DMS153 treated with DMSO at 0.1 percent for 48 hours (cell line): ENCODE measurements at regions not wholly inside any gene's neighbourhood (a gene's known extent, or its start where the extent isn't known, plus 50 kb on each side); places are given as distances from the start of the nearest gene placed in this dataset.

ENCODE experiments used
- DNase-seq: peaks from one replicate; lab custom pipeline; 2025; ENCODE audit not compliant: unreplicated experiment; lab: John Stamatoyannopoulos, UW

DNA sequence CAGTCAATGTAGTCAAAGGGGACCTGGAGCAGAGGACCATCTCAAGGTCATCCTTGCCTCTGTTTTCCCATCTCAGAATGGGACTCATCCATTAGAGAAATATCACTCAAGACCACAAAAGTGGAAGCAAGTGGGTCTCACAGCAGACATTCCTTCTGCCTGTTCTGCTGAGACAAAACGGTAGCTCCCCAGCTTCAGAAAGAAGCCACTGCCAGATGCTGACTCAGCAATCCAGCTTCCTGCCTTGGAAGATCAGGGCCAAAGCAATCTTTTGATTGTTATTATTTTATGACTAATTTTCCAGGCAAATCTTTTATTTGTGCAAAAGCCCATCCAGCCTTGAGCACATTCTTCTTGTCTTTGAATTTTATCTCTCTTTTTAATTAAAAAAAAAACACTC, 86.8 kb downstream of the CCT6B start:
- DNase-seq = no peak

DNA sequence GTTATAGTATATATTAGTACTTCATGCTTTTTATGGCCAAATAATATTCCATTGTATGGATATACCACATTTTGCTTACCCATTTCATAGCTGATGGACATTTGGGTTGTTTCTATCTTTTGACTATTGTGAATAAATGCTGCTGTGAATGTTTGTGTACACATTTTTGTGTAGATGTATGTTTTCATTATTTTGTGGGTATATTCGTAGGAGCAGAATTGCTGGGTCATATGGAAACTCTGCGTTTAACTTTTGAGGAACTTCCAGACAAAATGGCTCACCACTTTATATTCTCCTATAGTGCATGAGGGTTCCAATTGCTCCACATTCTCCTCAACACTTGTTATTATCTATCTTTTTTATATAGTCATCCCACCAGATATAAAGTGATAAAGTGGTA, 88.6 kb downstream of the CCT6B start:
- no peak for DNase-seq

DNA sequence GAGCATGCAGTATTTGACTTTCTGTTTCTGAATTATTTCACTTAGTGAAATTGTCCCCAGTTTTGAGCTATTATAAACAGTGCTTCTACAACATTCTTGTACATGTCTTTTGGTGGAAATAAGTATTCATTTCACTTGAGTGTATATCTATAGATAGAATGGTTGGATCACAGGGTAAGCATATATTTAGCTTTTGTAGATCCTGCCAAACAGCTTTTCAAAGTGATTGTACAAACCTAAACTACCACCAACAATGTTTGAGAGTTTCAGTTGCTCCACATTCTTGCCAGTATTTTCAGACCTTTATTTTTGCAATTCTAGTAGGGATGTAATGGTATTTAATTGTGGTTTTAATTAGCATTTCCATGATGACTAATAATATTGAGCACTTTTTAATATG, 91.6 kb downstream of the CCT6B start:
- no peak for DNase-seq

DNA sequence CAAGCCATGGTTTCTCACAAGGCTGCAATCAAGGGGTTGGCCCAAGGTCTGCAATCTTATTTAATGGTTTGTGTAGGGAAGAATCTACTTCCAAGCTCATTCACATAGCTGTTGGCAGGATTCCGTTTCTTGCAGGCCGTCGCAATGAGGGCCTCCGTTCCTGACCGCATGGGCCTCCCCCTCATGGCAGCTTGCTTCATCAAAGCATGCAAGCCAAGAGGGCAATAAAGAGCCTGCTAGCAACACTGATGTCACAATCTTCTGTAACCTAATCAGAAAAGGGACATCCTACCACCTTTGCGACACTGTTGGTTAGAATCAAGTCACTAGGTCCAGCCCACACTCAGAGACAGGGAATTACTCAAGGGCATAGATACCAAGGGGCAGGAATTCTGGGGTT, 95.5 kb downstream of the CCT6B start:
- DNase-seq = no peak

DNA sequence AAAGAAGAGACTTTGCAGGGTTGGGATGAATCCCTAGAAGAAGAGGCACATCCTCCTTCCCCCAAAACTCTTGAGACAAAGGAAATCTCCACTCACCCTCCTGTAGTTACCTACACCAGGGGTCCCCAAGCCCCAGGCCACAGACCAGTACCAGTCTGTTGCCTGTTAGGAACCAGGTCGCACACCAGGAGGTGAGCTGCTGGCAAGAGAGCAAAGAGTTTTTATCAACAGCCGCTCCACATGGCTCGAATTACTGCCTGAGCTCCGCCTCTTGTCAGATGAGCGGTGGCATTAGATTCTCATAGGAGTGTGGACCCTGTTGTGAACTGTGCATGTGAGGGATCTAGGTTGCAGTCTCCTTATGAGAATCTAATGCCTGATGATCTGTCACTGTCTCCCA, 98.9 kb downstream of the CCT6B start:
- no peak for DNase-seq

DNA sequence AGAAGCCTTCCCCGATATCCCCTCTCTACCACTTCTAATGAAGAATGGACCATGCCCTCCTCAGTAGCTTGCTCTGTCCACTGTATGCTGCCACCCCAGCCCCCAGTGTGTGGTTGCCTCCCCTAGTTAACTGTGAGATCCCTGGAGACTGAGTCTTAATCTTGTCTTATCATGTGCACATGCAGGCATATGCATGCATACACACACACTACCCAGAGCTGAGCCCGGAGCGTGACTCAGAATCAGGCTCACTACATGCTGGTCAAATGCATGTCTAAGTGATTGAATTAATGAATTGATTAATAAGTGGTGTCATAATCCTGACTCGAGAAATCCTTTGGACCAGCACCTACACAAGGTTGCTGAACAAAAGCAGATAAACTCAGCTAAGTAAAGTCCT, 99.4 kb downstream of the CCT6B start:
- no peak for DNase-seq

DNA sequence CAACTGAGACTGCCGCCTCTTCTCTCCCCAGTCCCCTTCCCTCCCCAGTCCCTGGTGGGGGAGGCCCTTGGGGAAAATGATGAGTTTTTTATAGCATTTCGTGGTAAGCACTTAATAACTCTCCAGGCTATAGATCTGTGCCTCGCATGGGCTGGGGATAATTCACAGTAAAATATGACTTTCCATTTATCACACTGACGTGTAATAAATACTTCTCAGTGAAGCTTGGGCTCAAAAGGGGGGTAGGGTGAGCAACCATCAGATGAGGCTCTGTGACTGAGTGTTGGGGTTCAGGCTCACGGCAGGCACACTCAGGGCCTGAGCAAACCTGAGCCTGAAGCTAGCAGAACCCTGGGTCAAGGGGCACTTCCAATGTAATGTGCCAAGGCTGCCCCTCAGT, 101.6 kb downstream of the CCT6B start:
- no peak for DNase-seq

DNA sequence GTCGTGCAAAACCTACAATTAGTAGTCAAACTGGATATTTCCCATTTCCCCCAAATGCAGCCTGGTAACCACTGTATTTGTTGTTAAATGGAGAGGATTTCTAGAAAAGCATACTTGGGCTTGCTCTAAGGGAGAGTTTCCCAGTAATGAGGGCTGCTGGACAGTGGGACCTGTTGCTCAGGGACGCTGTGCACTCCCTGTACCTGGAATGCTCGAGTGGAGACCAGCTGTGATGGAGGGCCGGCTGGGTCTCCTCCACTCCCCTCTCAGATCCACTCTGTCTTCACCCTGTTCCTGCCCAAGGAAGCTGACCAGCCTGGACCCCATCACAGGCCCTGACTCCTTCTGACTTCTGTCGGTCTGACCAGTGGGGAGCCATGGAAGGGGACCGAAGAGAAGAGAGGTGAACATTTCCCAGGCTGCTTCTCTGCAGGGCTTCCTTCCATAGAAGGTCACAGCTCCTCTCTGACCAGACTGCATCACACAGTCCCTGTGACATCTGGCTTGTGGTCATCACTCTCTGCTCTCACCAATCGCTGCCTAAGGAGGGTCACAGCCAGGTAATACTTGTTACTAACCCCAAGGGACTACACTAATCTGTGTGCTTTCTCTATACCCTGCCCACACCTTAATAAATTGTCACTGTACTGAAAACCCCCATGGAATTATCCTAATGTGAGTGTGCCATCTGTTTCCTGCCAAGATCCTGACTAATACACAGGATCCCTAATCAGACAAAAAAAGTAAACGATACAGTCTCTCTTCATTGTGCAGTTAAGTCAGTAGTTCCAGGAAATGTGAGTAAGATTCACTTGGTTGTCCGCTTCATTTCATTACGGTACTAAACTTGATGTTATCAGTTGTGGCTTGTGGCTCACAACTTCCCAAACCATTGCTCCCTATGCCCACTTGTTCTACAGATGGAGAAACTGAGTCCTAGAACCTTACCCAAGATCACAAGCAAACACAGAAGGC, 102.4 kb downstream of the CCT6B start:
- no peak for DNase-seq

DNA sequence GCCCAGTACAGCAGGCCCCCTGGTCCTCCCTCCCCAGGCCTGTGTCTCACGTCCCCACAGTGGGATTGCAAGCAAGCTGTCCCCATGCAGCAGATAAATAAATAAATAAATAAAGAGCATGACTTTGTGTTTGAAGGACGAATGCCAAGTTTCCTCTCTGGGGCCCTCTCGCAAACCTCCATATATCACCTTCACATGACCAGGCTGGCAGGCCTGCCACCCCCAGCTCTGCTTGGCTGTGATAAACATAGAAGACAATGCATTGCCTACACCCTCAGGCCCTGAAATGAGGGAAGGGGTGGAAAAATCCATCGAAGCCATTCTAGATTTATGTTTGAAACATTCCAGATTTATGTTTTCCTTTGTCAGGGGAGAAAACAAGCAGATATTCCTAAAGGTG, 107.3 kb downstream of the CCT6B start:
- no peak for DNase-seq

DNA sequence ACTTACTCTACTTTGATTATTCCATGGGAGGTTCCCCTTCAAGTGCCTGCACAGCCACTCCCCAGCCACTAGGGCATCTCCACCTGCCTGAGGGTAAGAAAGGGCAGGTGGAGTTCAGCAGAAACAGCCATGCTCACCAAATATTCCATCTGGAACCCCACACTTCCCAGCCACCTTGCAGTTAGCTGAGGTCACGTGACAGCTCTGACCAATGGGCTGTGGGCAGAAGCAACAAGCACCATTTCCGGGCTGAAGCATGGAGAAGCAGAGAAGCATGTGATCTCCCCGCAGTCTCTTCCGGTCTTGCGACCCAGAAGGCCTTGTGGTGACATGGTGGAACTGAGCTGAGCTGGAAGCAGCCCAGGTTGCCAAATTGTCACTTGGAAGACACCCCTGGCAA, 108.6 kb downstream of the CCT6B start:
- DNase-seq = no peak

DNA sequence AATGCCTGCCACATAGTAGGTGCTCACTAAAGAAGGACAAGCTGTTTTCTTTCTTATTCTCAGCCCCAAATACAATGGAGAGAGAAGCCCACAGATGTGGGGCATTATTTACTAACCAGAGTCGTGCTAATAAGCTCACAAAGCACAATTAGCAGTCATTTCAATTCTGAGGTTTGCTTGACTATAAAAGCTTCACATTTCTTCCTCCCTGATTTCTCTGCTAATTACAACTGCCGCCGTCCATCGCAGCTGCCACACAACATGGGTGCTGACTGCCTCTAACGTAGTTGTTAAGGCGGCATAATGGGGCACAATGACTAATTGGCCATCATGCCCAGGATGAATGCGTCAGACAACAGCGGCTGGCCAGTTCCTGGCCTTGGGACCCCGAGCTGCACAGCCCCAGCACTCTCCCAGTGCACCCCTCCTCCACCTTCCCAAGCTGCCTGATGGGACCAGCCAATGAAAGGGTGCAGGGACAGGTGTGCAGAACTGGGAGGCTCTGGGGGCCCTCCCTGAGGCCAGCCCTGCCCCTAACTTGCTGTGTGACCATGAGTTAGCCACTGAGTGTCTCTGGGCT, 109.2 kb downstream of the CCT6B start:
- DNase-seq = no peak

DNA sequence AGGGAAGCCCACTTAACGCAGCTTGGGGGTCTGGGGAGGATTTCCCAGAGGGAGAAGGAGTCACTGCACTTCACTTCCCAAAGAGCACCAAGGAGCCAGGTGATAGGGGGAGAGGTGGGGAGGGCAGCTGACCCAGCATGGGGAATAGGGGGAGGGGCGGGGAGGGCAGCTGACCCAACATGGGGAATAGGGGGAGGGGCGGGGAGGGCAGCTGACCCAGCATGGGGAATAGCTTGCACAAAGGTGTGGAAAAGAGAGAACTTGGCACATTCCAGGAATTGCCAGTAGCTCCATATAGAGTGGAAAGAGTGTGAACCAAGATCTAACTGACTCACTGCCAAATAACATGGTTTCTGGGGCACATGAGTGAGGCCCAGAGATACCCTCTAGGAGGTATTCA, 110.3 kb downstream of the CCT6B start:
- DNase-seq = no peak

DNA sequence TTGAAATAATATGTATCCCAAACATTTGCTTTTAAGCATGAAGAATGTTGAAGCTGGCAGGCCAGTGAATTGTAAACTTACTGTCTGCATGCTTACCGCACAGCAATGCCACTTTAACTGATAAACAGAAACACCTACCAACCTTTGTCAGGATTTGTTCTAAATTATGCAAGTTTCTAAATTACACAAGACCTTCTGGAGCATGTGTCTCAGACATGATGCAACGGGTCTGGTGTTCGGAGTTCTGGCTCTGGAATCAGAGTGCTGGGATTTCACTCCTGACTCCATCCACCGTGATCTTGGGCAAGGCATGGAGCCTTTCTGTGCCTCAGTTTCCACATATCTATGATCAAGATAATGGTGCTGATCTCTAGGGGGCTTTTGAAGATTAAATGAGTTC, 111.2 kb downstream of the CCT6B start:
- no peak for DNase-seq

DNA sequence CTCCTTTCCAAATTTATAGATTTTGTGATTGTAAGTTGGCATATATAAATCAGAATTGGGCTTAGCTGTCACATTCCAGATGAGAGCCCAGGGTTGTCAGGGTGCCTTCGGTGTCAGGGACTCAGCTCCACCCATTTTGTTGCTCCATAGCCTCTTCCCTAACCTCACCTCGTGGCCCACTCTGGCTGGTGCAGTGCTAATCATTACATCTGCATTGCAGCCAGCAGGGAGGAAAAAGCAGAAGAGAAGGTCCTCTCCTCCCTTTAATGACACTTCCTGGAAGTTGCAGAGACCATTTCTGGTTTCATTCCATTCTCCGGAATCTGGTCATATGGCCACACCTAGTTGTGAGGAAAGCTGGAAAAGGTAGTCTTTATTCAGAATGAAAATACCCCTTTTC, 113.3 kb downstream of the CCT6B start:
- no peak for DNase-seq

DNA sequence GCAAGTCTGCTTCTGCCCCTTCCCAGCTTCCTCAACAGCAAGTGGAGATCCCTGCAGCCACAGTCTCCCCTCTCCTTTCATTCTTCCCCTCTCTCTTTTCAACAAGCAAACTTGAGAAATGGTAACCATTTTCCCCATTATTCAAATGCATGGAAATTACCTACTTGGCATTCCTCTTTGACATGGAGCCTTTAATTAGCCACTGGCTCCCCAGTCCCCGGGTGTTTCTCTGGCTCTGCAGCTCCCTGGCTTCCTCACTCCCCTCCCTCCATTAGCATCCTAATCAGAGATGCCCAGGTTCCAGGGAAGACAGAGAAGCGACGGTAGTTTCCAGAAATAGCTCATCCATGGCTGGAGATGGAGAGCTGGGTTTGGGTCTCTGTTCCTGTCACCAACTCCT, 116.0 kb downstream of the CCT6B start:
- DNase-seq = no peak

DNA sequence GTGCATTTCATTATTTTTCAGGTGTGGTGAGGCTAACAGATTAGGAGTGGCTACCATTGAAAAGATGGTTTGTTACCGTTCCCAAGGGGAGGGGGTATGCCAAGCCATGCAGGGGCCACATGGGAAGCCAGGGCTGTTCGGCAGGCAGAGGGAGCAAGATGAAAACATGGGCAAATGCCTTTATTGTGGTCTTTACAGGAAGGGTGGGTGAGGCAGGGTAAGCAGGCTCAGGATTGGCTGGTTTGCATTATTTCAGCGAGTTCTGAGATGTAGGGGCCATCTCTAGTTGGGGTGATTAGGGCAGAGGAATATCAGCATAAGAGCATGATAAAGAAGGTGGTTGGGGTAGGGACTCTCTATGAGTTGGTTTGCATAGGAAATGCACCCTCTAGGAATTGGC, 117.6 kb downstream of the CCT6B start:
- DNase-seq = no peak

DNA sequence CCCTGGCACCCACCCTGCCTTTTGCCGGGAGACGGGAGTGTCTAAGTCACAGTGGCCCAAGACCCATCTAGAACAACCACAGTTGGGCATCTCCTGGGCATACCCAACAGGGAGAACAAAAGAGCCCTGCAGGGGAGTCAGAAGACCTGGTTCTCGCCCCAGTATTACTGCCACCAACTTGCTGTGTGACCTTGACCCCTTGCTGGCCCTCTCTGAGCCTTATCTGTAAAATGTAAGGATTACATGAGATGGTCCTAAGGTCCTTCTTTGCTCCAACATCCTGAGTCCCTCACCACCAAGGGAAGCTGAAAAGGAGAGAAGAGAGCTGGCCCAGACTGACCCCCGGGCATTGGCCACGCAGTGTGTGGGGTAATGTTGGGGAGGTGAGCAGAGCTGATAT, 119.0 kb downstream of the CCT6B start:
- no peak for DNase-seq

DNA sequence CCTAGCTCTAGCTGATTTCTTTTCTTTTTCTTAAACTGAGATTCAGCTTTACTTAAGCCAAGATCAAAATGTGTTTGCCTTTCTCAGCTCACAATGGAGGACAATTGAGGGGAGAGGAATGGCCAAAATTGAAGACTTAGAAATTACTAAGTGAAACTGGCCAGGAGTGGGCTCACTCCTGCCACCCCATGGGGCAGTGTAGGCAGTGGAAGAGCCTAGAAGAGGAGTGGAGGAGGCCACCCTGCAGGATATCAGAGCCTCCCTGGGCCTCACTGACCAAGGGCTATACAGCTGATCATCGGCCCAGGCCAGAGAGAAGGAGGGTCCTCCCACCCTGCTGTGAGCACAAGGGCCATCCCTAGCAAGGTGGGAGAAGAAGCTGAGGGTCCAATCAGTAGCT, 119.8 kb downstream of the CCT6B start:
- DNase-seq = no peak

DNA sequence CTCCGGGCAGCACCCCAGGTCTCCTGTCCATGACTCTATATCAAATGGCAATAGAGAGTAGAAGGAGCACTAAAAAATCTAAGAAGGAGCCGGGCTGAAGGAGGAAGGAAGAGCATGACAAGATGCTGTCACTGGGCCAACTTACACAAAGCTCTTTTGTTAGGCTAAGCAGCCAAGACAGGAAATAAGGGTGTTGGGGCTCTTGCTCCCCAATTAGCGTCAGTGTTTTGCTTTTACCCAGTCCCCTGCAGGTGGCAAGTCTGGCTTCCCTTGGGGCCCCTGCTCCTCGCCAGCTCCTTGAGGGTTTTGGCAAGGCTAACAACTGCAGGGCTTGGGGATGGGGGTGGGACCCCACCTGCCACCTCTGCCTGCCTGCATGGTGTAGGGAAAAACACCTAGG, 120.5 kb downstream of the CCT6B start:
- DNase-seq = no peak

DNA sequence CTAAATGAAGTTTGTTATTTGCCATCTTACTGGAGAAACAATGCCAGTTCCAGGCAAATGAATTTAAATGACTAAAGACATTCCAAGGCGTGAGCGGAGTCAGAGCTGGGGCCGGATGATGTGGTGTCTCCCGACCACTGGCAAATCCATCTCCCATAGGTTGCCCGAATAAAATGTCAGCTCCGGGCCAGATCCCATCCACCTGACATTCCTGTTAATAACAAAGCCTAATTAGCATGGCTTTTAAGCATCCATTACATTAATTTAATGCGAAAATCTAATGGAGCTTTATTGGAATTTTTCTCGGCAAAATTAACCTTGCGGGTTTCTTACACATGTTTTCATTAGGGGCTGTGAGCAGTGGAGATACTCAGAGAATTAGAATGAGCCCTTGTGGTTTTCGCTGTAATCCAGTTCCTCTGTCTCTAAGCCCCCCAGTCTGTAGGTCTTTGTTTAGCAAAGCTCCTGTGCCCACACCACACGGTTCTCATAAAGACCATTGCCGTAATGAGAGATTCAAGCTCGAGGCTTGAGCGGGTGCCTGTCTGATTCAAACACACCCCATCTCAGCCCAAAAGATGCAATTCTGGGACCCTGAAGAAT, 123.3 kb downstream of the CCT6B start:
- DNase-seq = no peak

DNA sequence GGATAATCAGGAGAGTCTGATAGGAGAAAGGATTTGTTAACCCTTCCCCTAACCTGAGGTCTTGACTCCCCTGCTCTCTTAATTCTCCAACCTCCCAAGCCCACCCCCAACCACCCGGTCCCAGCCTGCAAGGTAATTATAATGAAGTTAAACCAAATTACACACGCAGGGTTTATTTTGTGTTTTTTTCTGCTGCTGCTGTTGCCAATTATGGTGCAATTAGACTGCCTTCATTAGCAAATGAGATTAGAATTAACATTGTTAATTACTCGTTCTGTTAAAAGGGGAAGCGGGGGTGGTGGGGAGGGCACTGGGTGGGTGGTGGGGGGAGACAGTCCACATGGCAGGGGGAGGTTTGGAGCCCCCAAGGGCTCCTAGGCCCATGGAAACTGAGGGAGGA, 128.9 kb downstream of the CCT6B start:
- no peak for DNase-seq

DNA sequence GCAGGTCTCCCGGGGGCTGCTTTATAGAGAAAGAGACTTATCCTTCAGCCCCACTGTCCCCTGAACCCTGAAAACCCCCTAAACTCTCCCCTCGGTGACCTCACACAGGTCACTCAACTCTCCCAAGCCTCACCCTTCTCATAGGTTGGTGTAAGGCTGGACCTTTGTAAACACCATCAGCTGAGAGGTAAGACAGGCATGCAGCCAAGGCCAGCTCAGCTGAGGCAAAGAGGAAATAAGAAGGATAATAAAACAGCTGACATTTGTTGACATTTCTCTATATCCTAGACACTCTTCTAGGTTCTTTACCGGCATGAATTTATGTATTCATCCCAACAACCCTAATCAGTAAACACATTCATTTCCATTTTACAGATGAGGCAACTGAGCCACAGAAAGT, 134.3 kb downstream of the CCT6B start:
- DNase-seq = peak; percentile 35
